ENCODE measurements at regions not wholly inside any gene's neighbourhood (a gene's known extent, or its start where the extent isn't known, plus 50 kb on each side); places are given as distances from the start of the nearest gene placed in this dataset.

GRCh38 chrX:116238567-116239255 lies 68.2 kb downstream of the AGTR2 start:
- H3K4me3 Mint-ChIP-seq = no peak overlapping the region
- CTCF ChIA-PET = no interaction called here
- POLR2A ChIA-PET = no interaction called here
- H3K27me3 Mint-ChIP-seq = no peaks in the 10 kb centered on the region
- no peak for DNase-seq
- intact Hi-C loops (cut with micrococcal nuclease) = no loop called here
- H3K9me3 Mint-ChIP-seq = no peaks in the 10 kb centered on the region
- no peaks in the 10 kb centered on the region for H3K36me3 Mint-ChIP-seq (ENCODE audit: low read depth)
- H3K4me1 Mint-ChIP-seq (ENCODE audit: low read depth) = no peaks in the 10 kb centered on the region
- no peak for ATAC-seq
- no peak overlapping the region for H3K27ac Mint-ChIP-seq
- no peak for TF ChIP-seq CTCF (IDR thresholded peaks at IDR 0.05)

GRCh38 chrX:116239944-116240840 lies 69.6 kb downstream of the AGTR2 start:
- H3K4me1 Mint-ChIP-seq (ENCODE audit: low read depth) = no peaks in the 10 kb centered on the region
- no peak overlapping the region for H3K4me3 Mint-ChIP-seq
- ChIA-PET CTCF (no interaction called here), POLR2A (no interaction called here)
- H3K9me3 Mint-ChIP-seq = no peaks in the 10 kb centered on the region
- intact Hi-C loops (cut with micrococcal nuclease) = no loop called here
- no peak overlapping the region for H3K27ac Mint-ChIP-seq
- DNase-seq (no peak), ATAC-seq (no peak)
- TF ChIP-seq CTCF (IDR thresholded peaks at IDR 0.05) = no peak
- no peaks in the 10 kb centered on the region for H3K27me3 Mint-ChIP-seq
- H3K36me3 Mint-ChIP-seq (ENCODE audit: low read depth) = no peaks in the 10 kb centered on the region

- CTCF ChIA-PET = no interaction called here
- DNase-seq (no peak), ATAC-seq (no peak)
- no peaks in the 10 kb centered on the region for H3K36me3 Mint-ChIP-seq (ENCODE audit: low read depth)
- TF ChIP-seq CTCF (IDR thresholded peaks at IDR 0.05) = no peak
- intact Hi-C loops (cut with micrococcal nuclease) = no loop called here
- H3K27ac Mint-ChIP-seq = no peak overlapping the region
- no peaks in the 10 kb centered on the region for H3K4me1 Mint-ChIP-seq (ENCODE audit: low read depth)
- no peaks in the 10 kb centered on the region for H3K27me3 Mint-ChIP-seq
- POLR2A ChIA-PET = no interaction called here
- H3K9me3 Mint-ChIP-seq = no peaks in the 10 kb centered on the region
- H3K4me3 Mint-ChIP-seq = no peak overlapping the region
Measured at GRCh38 chrX:116241001-116241400, 70.5 kb downstream of the AGTR2 start.

GRCh38 chrX:116243039-116243438 lies 72.5 kb downstream of the AGTR2 start:
- DNase-seq (no peak), ATAC-seq (no peak)
- Mint-ChIP-seq H3K9me3 (no peaks in the 10 kb centered on the region), H3K27ac (no peak overlapping the region), H3K4me3 (no peak overlapping the region), H3K27me3 (no peaks in the 10 kb centered on the region), H3K36me3 (ENCODE audit: low read depth) (no peaks in the 10 kb centered on the region), H3K4me1 (ENCODE audit: low read depth) (no peaks in the 10 kb centered on the region)
- ChIA-PET POLR2A (no interaction called here), CTCF (no interaction called here)
- TF ChIP-seq CTCF (IDR thresholded peaks at IDR 0.05) = no peak
- intact Hi-C loops (cut with micrococcal nuclease) = no loop called here

- intact Hi-C loops (cut with micrococcal nuclease) = no loop called here
- no peaks in the 10 kb centered on the region for H3K27me3 Mint-ChIP-seq
- ChIA-PET CTCF (no interaction called here), POLR2A (no interaction called here)
- no peak overlapping the region for H3K27ac Mint-ChIP-seq
- TF ChIP-seq CTCF (IDR thresholded peaks at IDR 0.05) = no peak
- H3K4me3 Mint-ChIP-seq = no peak overlapping the region
- no peaks in the 10 kb centered on the region for H3K4me1 Mint-ChIP-seq (ENCODE audit: low read depth)
- no peaks in the 10 kb centered on the region for H3K9me3 Mint-ChIP-seq
- ATAC-seq (no peak), DNase-seq (no peak)
- H3K36me3 Mint-ChIP-seq (ENCODE audit: low read depth) = no peaks in the 10 kb centered on the region
Measured at GRCh38 chrX:116246261-116246660, 75.7 kb downstream of the AGTR2 start.

All from activated CD8-positive, alpha-beta T cell treated with anti-CD3 and anti-CD28 coated beads for 36 hours (primary cell).